Gastrocnemius medialis (tissue), 4 donors: ENCODE measurements at regions not wholly inside any gene's neighbourhood (a gene's known extent, or its start where the extent isn't known, plus 50 kb on each side); places are given as distances from the start of the nearest gene placed in this dataset.
"Not testable (repeated sequence)": the region's sequence is repeated elsewhere in the genome, so short reads cannot be mapped to it uniquely, and the experiment has no call there.

Experiments
- ATAC-seq, 2 donors: fragments of 150-250 bp; one replicate each; pipeline ENCODE4 v1.9.1; 2016
- DNase-seq, 2 donors: peaks; one replicate each; pipeline ENCODE4 v3.0.0-alpha.2; 2019
- H3K27ac ChIP-seq, 4 donors: fragments of 200-600 bp; sonication (generic); 1 replicate in 1 of 4; 2 replicates in 3 of 4; pipeline ENCODE4 v1.5.1; 2016 to 2018; ENCODE audit warnings: mild to moderate bottlenecking in 2 of 4, moderate library complexity in 1 of 4
- H3K27me3 ChIP-seq, 3 donors: fragments of 200-600 bp; sonication (generic) in 2 of 3; 1 replicate in 1 of 3; 2 replicates in 2 of 3; pipeline versions ENCODE4 v1.5.1 to v1.6.0; 2016 to 2019; ENCODE audit warnings: mild to moderate bottlenecking in 1 of 3, moderate library complexity in 1 of 3
- H3K36me3 ChIP-seq, 2 donors: fragments of 200-600 bp; sonication (generic) in 1 of 2; one replicate each; pipeline ENCODE4 v1.5.1; 2017 to 2018
- H3K4me1 ChIP-seq, 2 donors: fragments of 200-600 bp; sonication (generic) in 1 of 2; one replicate each; pipeline ENCODE4 v1.5.1; 2016 to 2017; ENCODE audit warnings: mild to moderate bottlenecking in 2 of 2
- H3K4me3 ChIP-seq, 4 donors: fragments of 200-600 bp; sonication (generic) in 3 of 4; 1 replicate in 1 of 4; 2 replicates in 3 of 4; pipeline ENCODE4 v1.5.1; 2016 to 2019; ENCODE audit warnings: mild to moderate bottlenecking in 2 of 4
- H3K9me3 ChIP-seq, 3 donors: fragments of 200-600 bp; sonication (generic) in 2 of 3; 1 replicate in 1 of 3; 2 replicates in 2 of 3; pipeline ENCODE4 v1.5.1; 2016 to 2019
- POLR2A ChIP-seq, 2 donors: fragments of 450-650 bp; IDR thresholded peaks; one replicate each; pipeline ENCODE4 v1.6.1; 2017; ENCODE audit warnings: antibody characterized with exemption in 2 of 2, mild to moderate bottlenecking in 2 of 2, moderate library complexity in 2 of 2
- in situ Hi-C, 4 donors: fragments of 200-750 bp; cut with MboI; loops; one replicate each; pipeline versions ENCODE4 v1.15.0 to v1.8.0; 2017; ENCODE audit warnings: low sequenced_read_pairs in 4 of 4
- intact Hi-C: fragments of 100-400 bp; cut with DNase I; formaldehyde crosslinking; loops from one replicate; pipeline ENCODE4 v1.15.1; 2023; ENCODE audit warnings: low total_unique reads
- TF ChIP-seq, protein P1 (sequence below), 5 experiments: fragments of 450-650 bp in 3 of 5; fragments of 200-600 bp in 2 of 5; sonication (generic) in 2 of 5; IDR thresholded peaks in 4 of 5; conservative IDR thresholded peaks in 1 of 5; 1 replicate in 4 of 5; 2 replicates in 1 of 5; pipeline ENCODE4 v1.5.1; 2016 to 2019; ENCODE audit warnings: antibody characterized with exemption in 5 of 5, mild to moderate bottlenecking in 3 of 5, moderate library complexity in 3 of 5

DNA sequence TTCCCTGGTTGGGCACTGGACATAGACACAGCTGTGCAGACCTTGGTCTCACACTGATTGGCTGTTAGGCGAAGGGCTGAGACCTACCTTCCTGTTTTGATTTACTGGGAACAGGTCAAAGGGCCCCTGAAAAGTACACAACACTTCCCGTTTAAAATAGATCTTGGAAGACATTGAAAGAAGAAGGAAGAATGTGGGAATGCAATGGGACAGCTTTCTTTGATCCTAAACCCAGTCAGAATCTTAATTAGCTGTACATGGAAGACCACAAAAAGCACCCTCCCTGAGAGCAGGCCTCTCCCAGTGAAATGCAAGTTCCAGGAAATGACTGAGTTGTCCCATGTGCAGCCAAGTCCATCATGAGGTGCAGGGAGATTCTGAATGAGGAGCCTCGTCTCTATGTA, 83.6 kb upstream of the EXOC2 start:
- no peaks in the 10 kb centered on the region for H3K36me3 ChIP-seq
- no peaks in the 10 kb centered on the region for H3K4me1 ChIP-seq
- no peak overlapping the region for H3K4me3 ChIP-seq
- in situ Hi-C loops (loop anchor here in 2 of 4 donors (25.0 kb wide), 1 partner anchor 611 kb away; the partner anchor contains the start of gene FOXF2 (in 2 of the 2)), intact Hi-C loops (no loop called here)
- DNase-seq (no peak), ATAC-seq (no peak)
- H3K9me3 ChIP-seq = no peaks in the 10 kb centered on the region
- no peak for TF ChIP-seq POLR2A (IDR thresholded peaks at IDR 0.05)
- TF ChIP-seq, protein P1, sequence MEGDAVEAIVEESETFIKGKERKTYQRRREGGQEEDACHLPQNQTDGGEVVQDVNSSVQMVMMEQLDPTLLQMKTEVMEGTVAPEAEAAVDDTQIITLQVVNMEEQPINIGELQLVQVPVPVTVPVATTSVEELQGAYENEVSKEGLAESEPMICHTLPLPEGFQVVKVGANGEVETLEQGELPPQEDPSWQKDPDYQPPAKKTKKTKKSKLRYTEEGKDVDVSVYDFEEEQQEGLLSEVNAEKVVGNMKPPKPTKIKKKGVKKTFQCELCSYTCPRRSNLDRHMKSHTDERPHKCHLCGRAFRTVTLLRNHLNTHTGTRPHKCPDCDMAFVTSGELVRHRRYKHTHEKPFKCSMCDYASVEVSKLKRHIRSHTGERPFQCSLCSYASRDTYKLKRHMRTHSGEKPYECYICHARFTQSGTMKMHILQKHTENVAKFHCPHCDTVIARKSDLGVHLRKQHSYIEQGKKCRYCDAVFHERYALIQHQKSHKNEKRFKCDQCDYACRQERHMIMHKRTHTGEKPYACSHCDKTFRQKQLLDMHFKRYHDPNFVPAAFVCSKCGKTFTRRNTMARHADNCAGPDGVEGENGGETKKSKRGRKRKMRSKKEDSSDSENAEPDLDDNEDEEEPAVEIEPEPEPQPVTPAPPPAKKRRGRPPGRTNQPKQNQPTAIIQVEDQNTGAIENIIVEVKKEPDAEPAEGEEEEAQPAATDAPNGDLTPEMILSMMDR (IDR thresholded peaks at IDR 0.05 in 4 of 5, conservative IDR thresholded peaks at IDR 0.05 in 1 of 5) = no peak
- no peaks in the 10 kb centered on the region for H3K27me3 ChIP-seq
- no peak overlapping the region for H3K27ac ChIP-seq

DNA sequence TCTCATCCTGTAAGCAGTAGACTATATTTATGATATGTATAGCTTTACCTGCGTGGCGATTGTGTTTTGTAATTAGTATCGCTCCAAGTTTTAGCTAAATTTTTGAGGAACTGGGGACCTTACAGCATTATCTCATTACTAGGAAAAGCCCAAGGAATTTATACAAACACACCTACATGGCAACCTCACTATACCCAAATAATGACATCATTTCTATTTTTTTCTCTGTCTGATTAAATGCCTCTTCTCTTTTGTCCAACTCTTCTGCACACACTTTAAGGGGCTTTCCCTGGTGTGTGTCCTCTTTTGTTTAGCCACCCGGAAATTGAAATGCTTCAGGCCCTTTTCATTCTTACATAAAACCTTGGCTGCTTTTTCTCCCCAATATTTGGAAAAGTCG, 82.9 kb upstream of the EXOC2 start:
- H3K4me3 ChIP-seq = no peak overlapping the region
- in situ Hi-C loops (loop anchor here in 2 of 4 donors (25.0 kb wide), 1 partner anchor 611 kb away; the partner anchor contains the start of gene FOXF2 (in 2 of the 2)), intact Hi-C loops (no loop called here)
- H3K4me1 ChIP-seq = no peaks in the 10 kb centered on the region
- H3K27ac ChIP-seq = no peak overlapping the region
- H3K36me3 ChIP-seq = no peaks in the 10 kb centered on the region
- no peaks in the 10 kb centered on the region for H3K9me3 ChIP-seq
- ATAC-seq = no peak
- no peak for DNase-seq
- no peaks in the 10 kb centered on the region for H3K27me3 ChIP-seq
- TF ChIP-seq, protein P1 (IDR thresholded peaks at IDR 0.05 in 4 of 5, conservative IDR thresholded peaks at IDR 0.05 in 1 of 5) = no peak
- no peak for TF ChIP-seq POLR2A (IDR thresholded peaks at IDR 0.05)

DNA sequence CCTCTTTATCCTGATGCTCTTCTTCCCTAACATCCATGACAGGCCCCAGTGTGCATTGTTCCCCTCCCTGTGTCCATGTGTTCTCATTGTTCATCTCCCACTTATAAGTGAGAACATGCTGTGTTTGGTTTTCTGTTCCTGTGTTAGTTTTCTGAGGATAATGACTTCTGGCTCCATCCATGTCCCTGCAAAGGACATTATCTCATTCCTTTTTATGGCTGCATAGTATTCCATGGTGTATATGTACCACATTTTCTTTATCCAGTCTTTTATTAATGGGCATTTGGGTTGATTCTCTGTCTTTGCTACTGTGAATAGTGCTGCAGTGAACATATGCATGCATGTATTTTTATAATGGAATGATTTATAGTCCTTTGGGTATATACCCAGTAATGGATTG, 78.7 kb upstream of the EXOC2 start:
- H3K36me3 ChIP-seq, H3K9me3 ChIP-seq, H3K27ac ChIP-seq, in situ Hi-C loops, ATAC-seq, intact Hi-C loops, DNase-seq, H3K4me1 ChIP-seq, H3K27me3 ChIP-seq, H3K4me3 ChIP-seq: not testable (repeated sequence)

DNA sequence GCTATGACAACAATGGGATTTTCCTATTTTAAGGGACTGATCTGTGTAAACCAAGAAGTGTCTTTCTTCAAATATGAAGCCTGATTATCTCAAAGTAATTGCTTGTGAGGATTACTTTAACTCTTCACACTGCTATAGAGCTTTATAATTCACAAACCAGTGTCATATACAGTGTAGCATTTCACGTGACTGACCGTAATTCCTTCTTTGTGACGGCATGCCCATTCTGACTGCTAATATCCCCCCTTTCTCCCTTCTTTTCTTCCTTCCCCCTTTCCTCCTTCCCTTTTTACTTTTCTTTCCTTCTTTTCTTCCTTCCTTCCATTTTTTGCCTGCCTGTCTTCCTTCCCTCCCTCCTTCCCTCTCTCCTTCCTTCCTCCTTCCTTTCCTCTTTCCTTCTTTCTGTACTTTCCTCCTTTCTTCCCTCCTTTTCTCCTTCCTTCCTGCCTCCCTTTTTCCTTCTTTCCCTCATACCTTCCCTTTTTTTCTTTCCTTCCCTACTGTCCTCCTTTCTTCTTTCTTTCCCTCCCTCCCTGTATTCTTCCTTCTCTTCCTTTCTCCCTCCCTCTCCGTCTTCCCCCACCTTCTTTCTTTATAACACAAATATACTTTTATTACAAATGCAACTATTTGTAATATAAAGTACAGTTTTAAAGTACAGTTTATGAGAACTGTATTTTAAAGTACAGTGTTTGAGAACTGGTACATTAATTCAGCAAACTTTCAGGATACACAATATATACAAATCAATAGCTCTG, 75.0 kb upstream of the EXOC2 start:
- DNase-seq (no peak), ATAC-seq (no peak)
- Histone ChIP-seq H3K4me3 (no peak overlapping the region), H3K27me3 (no peaks in the 10 kb centered on the region), H3K27ac (no peak overlapping the region), H3K4me1 (no peaks in the 10 kb centered on the region), H3K36me3 (no peaks in the 10 kb centered on the region), H3K9me3 (no peaks in the 10 kb centered on the region)
- TF ChIP-seq, protein P1 (IDR thresholded peaks at IDR 0.05 in 4 of 5, conservative IDR thresholded peaks at IDR 0.05 in 1 of 5) = no peak
- TF ChIP-seq POLR2A (IDR thresholded peaks at IDR 0.05) = no peak
- intact Hi-C loops = no loop called here
- in situ Hi-C loops = no loop called here

DNA sequence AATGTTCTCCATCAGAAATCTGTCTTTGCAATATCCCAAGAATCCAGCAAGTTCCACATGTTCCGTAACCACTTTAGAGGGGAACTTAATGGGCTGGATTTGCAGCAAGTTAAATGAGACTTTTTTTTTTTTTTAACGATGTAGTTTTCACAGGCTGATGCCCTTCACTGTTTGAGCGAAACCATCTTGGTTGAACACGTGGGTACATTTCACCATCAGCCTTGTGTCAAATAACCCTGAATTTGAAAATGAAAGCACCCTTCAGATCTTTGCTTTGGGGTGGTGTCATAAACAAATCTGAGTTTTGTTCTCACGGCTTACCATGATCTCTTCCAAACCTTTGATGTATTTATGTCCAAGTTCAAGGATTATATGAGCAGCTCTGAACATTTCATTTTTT, 73.7 kb upstream of the EXOC2 start:
- intact Hi-C loops = no loop called here
- H3K27me3 ChIP-seq = no peaks in the 10 kb centered on the region

More for the DNA sequence above, 73.7 kb upstream of the EXOC2 start:
- no peaks in the 10 kb centered on the region for H3K9me3 ChIP-seq
- DNase-seq (no peak), ATAC-seq (no peak)
- H3K27ac ChIP-seq = no peak overlapping the region
- no peak for TF ChIP-seq POLR2A (IDR thresholded peaks at IDR 0.05)
- TF ChIP-seq, protein P1 (IDR thresholded peaks at IDR 0.05 in 4 of 5, conservative IDR thresholded peaks at IDR 0.05 in 1 of 5) = no peak
- H3K4me1 ChIP-seq = no peaks in the 10 kb centered on the region
- no peak overlapping the region for H3K4me3 ChIP-seq
- H3K36me3 ChIP-seq = no peaks in the 10 kb centered on the region
- in situ Hi-C loops = no loop called here
